ENCODE measurements at regions not wholly inside any gene's neighbourhood (a gene's known extent, or its start where the extent isn't known, plus 50 kb on each side); places are given as distances from the start of the nearest gene placed in this dataset.
"Not testable (repeated sequence)": the region's sequence is repeated elsewhere in the genome, so short reads cannot be mapped to it uniquely, and the experiment has no call there.

GRCh38 chr13:50537029-50537428 lies 306.5 kb downstream of the DLEU7 start:
- no peak for DNase-seq (ENCODE audit: low read depth in 2 of 3, low spot score in 2 of 3)

DNA sequence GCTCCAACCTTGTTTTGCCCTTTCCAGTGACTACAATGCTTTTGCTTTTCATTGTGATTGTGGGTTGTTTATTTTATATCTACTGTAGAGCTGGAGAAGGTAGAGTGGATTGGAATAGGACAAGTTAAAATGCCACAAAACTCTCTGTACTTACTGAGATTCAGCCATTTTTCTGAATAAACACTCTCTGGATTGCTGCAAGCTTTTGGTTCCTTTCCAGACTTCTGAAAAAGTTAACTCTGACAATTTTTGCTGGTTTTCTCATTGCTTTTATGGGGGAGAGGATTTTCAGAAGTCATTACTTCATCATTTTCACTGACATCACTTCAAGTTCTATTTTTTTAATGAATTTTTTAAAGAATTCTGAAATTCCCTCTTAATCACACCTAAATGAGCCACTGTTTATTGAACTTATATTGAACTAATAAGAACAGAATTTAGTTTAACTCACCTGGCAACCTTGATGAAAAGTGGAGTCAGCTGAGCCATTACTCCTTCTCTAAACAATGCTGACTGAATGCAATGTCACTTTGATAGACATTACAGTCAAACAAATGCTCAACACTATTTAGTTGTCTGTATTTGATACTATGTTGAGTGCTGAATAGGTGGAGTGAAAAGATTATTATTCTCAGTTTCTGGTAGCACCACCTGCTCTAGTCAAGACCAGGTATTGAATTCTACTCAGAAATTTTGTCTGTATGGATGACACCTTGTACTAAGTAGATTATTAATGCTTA lies 303.5 kb downstream of the DLEU7 start:
- DNase-seq (ENCODE audit: low read depth in 2 of 3, low spot score in 2 of 3), result no peak

DNA sequence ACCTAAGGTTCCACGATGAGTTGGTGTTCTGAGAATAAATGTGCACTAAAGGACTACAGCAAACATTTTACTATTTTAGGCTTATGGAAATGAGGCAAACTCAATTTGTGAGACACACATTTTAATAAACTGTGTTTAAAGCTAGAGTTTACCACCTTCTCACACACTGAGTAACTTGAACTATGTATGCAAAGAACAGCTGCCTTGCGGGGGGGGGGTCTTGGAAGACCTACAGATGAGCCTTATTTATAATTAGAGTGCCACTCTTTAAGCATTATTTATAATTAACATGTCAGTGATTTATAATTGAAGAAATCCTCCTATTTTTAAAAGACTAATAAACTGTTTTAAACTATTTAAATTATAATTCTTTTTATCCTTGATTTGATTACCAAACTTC lies 300.4 kb downstream of the DLEU7 start:
- DNase-seq (ENCODE audit: low read depth in 2 of 3, low spot score in 2 of 3), result no peak

- no peak for DNase-seq (ENCODE audit: low read depth in 2 of 3, low spot score in 2 of 3)
Measured at GRCh38 chr13:50543782-50544181, 299.7 kb downstream of the DLEU7 start.

DNA sequence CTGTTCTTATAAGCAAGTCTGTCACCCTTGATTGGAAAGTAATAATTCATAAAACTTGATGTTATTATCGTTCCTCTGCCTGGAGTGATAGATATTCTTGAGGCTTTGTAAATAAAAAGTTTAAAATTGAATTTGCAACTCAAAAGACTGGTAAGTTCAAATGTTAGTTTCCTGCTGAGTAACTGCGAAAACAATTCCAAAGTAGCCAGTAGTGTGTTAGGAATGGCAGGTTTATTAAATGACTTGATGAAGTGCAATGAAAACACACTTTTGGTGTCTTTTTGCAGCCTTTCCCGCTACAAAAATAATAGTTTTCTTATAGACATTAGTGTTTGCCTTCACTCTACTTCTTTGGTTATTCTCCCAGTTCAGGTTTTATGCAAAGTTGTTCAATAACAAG lies 299.3 kb downstream of the DLEU7 start:
- no peak for DNase-seq (ENCODE audit: low read depth in 2 of 3, low spot score in 2 of 3)

DNA sequence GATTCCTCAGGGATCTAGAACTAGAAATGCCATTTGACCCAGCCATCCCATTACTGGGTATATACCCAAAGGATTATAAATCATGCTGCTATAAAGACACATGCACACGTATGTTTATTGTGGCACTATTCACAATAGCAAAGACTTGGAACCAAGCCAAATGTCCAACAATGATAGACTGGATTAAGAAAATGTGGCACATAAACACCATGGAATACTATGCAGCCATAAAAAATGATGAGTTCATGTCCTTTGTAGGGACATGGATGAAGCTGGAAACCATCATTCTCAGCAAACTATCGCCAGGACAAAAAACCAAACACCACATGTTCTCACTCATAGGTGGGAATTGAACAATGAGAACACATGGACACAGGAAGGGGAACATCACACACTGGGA lies 296.3 kb downstream of the DLEU7 start:
- DNase-seq (ENCODE audit: low read depth in 2 of 3, low spot score in 2 of 3), result not testable (repeated sequence)

GRCh38 chr13:50548586-50548985 lies 294.9 kb downstream of the DLEU7 start:
- DNase-seq (ENCODE audit: low read depth in 2 of 3, low spot score in 2 of 3), result no peak

GRCh38 chr13:50549221-50549942 lies 294.1 kb downstream of the DLEU7 start:
- no peak for DNase-seq (ENCODE audit: low read depth in 2 of 3, low spot score in 2 of 3)

DNA sequence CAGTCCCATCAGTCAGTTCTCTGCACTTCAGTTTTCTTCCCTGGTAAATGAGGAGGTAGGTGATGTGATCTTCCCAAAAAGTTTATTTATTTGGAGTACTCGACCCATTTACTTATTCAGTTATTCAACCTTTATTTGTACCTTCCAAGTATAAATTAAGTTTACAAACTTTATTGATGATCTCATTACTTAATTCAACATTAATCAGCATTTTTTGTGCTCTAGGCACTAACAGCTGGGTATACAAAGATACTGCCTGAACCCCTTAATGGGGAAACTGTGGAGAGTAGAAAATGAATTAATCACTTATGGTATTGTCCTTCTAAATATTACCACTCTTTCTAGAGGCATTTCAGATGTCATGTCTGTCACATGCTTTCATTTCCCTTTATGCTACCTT lies 293.3 kb downstream of the DLEU7 start:
- DNase-seq (ENCODE audit: low read depth in 2 of 3, low spot score in 2 of 3), result no peak

- DNase-seq (ENCODE audit: low read depth in 2 of 3, low spot score in 2 of 3), result no peak
Measured at GRCh38 chr13:50552424-50552966, 291.0 kb downstream of the DLEU7 start.

- no peak for DNase-seq (ENCODE audit: low read depth in 2 of 3, low spot score in 2 of 3)
Measured at GRCh38 chr13:50561739-50562138, 281.8 kb downstream of the DLEU7 start.

DNA sequence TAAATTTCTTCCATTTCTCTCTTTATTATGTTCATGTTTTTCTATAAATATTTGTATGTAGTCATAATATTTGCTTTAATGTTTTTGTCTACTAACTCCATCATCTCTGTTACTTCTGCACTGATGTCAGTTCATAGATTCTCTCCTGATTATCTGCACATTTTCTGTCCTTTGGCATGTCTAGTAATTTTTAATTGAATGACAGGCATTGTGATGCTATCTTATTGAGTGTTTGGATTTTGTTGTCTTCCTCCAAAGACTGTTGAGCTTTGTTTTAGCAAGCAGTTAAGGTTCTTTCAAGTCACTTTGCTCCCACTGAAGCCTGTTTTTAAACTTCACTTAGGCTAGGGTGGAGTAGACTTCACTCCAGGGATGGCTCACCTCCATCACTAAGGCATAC lies 276.8 kb downstream of the DLEU7 start:
- DNase-seq (ENCODE audit: low read depth in 2 of 3, low spot score in 2 of 3), result no peak

- DNase-seq (ENCODE audit: low read depth in 2 of 3, low spot score in 2 of 3), result no peak
Measured at GRCh38 chr13:50572129-50572528, 271.4 kb downstream of the DLEU7 start.

DNA sequence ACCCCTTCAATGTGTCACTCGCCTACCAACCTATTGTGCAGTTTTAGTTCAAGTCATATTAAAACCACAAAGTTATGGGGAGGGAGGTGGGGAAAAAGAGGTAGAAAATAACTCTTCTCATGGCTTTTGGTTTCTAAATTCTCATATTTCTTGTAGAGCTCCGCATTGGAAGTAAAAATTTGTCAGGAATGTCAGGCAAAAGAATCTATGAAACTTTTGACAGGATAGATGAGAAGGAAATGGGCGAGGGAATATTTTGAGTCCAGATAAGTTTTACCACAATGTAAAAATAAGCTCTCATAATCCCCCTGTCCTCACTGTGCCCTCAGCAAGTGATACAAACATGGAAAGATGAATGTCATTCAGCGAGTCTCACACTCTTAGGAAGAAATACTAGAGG lies 270.4 kb downstream of the DLEU7 start:
- DNase-seq (ENCODE audit: low read depth in 2 of 3, low spot score in 2 of 3), result no peak

DNA sequence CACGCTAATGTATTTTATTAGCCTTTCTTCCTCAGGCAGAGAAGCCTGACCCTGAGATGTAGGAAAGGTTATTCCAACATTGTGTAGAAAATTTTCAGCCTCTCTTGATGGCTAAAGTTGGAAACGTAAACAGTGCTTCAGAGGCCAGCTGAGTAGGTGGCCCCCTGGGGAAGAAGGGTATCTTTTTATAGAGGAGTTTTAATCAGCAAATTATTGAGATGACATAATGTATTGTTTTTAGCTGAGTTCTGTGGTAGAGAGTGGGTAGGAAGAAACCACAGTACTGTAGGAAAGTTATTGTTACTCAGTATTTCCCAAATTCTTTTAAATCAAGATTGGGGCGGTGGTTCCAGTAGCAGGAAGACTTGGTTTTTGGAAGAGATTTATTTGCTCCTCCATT lies 268.8 kb downstream of the DLEU7 start:
- DNase-seq (ENCODE audit: low read depth in 2 of 3, low spot score in 2 of 3), result no peak

GRCh38 chr13:50575138-50575537 lies 268.4 kb downstream of the DLEU7 start:
- DNase-seq (ENCODE audit: low read depth in 2 of 3, low spot score in 2 of 3), result no peak

DNA sequence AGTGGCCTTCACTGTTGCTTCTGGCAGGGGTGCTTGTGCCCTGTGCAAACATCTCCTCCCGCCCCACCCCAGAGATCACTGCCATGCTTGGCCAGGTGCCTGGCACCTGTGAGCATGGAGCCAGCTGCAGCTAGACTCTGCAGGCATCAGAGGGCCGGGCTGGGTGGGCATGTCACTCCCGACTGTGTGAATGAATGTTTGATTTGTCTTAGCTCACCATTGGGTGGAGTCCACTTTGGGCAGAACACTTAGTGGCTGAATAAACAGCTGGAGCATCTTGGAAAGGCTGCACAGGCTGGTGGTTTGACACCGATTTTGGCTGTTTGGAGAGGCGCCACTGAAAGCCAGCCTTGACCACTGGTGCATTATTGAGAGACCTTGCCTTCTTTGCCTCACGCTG lies 267.3 kb downstream of the DLEU7 start:
- DNase-seq (ENCODE audit: low read depth in 2 of 3, low spot score in 2 of 3), result no peak

- DNase-seq (ENCODE audit: low read depth in 2 of 3, low spot score in 2 of 3), result no peak
Measured at GRCh38 chr13:50577806-50578205, 265.7 kb downstream of the DLEU7 start.

DNA sequence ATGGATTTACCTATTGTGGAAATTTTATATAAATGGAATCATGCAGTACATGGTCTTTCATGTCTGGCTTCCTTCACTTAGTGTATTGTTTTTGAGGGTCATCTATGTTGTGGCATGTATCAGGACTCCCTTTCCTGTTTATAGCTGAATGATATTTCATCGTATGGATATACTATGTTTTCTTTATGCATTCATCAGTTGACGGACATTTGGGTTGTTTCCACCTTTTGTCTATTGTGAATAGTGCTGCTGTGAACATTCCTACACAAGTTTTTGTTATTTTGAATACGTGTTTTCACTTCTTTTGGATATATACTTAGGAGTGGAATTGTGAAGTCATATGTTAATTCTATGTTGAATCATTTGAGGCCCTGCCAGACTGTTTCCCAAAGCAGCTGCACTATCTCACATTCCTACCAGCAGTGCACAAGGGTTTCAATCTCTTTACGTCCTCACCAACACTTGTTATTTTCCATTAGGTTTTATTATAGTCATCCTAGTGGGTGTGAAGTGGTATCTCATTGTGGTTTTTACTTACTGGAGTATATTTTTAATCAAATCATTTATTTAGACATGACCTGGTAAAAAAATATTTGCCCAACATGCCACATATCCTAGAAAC lies 262.7 kb downstream of the DLEU7 start:
- DNase-seq (ENCODE audit: low read depth in 2 of 3, low spot score in 2 of 3), result no peak

DNA sequence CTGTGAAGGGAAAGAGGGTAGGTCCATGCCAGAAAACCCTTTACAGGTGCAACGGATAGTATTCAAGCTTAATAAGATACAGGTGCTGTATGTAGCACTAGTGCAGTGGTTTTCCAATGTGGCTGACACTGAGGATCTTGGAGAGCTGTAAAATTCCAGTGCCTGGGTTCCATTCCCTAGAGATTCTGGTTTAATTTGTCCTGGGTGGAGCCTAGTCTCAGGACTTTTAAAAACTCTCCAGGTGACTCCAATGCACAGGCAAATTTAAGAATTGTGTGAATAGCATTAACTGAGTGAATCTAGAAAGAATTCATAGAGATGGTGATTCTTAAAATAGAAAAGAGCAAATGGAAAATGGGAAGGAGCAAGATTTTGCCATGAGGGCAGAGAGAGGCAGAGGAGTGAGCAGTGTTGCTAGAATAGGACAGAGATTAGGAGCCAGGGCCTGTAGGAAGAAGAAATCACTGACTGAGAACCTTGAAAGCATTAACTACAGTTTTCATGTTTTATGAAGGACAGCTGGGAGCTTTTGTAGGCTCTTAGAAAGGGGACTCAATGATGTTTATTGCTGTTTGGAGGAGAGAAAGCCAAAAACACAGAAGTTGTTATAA lies 261.8 kb downstream of the DLEU7 start:
- no peak for DNase-seq (ENCODE audit: low read depth in 2 of 3, low spot score in 2 of 3)

GRCh38 chr13:50584856-50585580 lies 258.5 kb downstream of the DLEU7 start:
- DNase-seq (ENCODE audit: low read depth in 2 of 3, low spot score in 2 of 3), result no peak

All from hematopoietic multipotent progenitor cell (in vitro differentiated cells).